Hippocampal formation (tissue), 2 donors: ENCODE measurements at regions not wholly inside any gene's neighbourhood (a gene's known extent, or its start where the extent isn't known, plus 50 kb on each side); places are given as distances from the start of the nearest gene placed in this dataset.
A peak's percentile ranks its signal among the peaks of the same experiment; 100 is the strongest.
"Not testable (repeated sequence)": the region's sequence is repeated elsewhere in the genome, so short reads cannot be mapped to it uniquely, and the experiment has no call there.

Experiments
- DNase-seq, 2 donors: peaks; one replicate each; lab custom pipeline; 2025; lab: John Stamatoyannopoulos, UW

- not testable (repeated sequence) for DNase-seq
Observed at GRCh38 chr6:125591796-125592195, 157.6 kb upstream of the HEY2 start.

- no peak for DNase-seq
Observed at GRCh38 chr6:125593746-125594145, 155.7 kb upstream of the HEY2 start.

- DNase-seq = no peak
Observed at GRCh38 chr6:125596020-125596419, 153.4 kb upstream of the HEY2 start.

- no peak for DNase-seq
Observed at GRCh38 chr6:125597411-125598253, 151.8 kb upstream of the HEY2 start.

- no peak for DNase-seq
Observed at GRCh38 chr6:125598422-125598821, 151.0 kb upstream of the HEY2 start.

GRCh38 chr6:125604257-125604656 lies 145.2 kb upstream of the HEY2 start:
- DNase-seq = no peak

GRCh38 chr6:125611573-125612344 lies 137.7 kb upstream of the HEY2 start:
- DNase-seq = peak; percentile 8 to 28

GRCh38 chr6:125612345-125612846 lies 137.0 kb upstream of the HEY2 start:
- DNase-seq = no peak

GRCh38 chr6:125618629-125619028 lies 130.8 kb upstream of the HEY2 start:
- no peak for DNase-seq

GRCh38 chr6:125623085-125623484 lies 126.3 kb upstream of the HEY2 start:
- DNase-seq = no peak

- DNase-seq = no peak
Observed at GRCh38 chr6:125631165-125631564, 118.3 kb upstream of the HEY2 start.

- not testable (repeated sequence) for DNase-seq
Observed at GRCh38 chr6:125636011-125636410, 113.4 kb upstream of the HEY2 start.

GRCh38 chr6:125636671-125637070 lies 112.8 kb upstream of the HEY2 start:
- DNase-seq = no peak

GRCh38 chr6:125637207-125637606 lies 112.2 kb upstream of the HEY2 start:
- no peak for DNase-seq

GRCh38 chr6:125639466-125640020 lies 109.9 kb upstream of the HEY2 start:
- no peak for DNase-seq

GRCh38 chr6:125640441-125641150 lies 108.8 kb upstream of the HEY2 start:
- DNase-seq = no peak

GRCh38 chr6:125643967-125644661 lies 105.3 kb upstream of the HEY2 start:
- DNase-seq = not testable (repeated sequence)

GRCh38 chr6:125647391-125647790 lies 102.0 kb upstream of the HEY2 start:
- DNase-seq = no peak

- not testable (repeated sequence) for DNase-seq
Observed at GRCh38 chr6:125653752-125654151, 95.7 kb upstream of the HEY2 start.

- no peak for DNase-seq
Observed at GRCh38 chr6:125655511-125655910, 93.9 kb upstream of the HEY2 start.

- DNase-seq = no peak
Observed at GRCh38 chr6:125656287-125656870, 93.1 kb upstream of the HEY2 start.
